Adrenal gland (tissue), 5 donors: ENCODE measurements at regions not wholly inside any gene's neighbourhood (a gene's known extent, or its start where the extent isn't known, plus 50 kb on each side); places are given as distances from the start of the nearest gene placed in this dataset.

ENCODE experiments used
- POLR2A ChIP-seq, 2 donors: fragments of 450-650 bp; IDR thresholded peaks; one replicate each; pipeline ENCODE4 v1.6.1; 2017; ENCODE audit warnings: antibody characterized with exemption in 2 of 2, mild to moderate bottlenecking in 2 of 2, moderate library complexity in 1 of 2
- TF ChIP-seq, protein P1 (sequence below), 6 experiments: fragments of 450-650 bp in 4 of 6; fragments of 200-600 bp in 2 of 6; sonication (generic) in 1 of 6; IDR thresholded peaks; 1 replicate in 5 of 6; 2 replicates in 1 of 6; pipeline versions ENCODE4 v1.5.1 to v1.8.0; 2016 to 2021; ENCODE audit warnings: antibody characterized with exemption in 6 of 6, mild to moderate bottlenecking in 2 of 6, moderate library complexity in 1 of 6
- donor health status: DM: no; HTN: no; CAD: no.

DNA sequence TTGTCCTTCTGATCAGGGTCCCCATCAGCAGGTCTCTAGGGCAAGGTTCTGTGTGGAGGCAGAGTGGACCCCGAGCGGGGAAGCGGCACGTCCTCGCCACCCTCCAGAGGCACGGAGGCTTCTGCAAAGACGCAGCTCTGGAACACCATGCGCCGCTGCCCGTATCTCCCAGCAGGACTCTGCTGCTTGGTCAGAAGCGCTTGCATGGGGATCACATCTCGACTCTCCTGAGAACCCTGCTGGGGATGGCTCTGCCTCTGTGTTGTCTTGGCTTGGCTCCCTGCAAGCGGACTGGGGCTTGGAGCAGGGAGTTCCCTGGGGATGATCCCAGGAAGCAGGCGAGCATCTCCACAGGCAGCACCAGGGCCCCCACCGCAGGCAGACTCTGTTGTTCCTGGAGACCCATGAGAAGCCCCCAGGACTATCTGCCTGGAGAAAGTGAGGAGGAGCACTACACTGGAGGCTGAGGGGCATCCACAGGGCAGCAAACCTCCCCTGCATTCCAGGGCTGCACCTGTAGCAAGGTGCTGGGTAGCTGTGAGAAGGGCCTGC, 520.5 kb downstream of the GLRX3 start:
- TF ChIP-seq, protein P1, sequence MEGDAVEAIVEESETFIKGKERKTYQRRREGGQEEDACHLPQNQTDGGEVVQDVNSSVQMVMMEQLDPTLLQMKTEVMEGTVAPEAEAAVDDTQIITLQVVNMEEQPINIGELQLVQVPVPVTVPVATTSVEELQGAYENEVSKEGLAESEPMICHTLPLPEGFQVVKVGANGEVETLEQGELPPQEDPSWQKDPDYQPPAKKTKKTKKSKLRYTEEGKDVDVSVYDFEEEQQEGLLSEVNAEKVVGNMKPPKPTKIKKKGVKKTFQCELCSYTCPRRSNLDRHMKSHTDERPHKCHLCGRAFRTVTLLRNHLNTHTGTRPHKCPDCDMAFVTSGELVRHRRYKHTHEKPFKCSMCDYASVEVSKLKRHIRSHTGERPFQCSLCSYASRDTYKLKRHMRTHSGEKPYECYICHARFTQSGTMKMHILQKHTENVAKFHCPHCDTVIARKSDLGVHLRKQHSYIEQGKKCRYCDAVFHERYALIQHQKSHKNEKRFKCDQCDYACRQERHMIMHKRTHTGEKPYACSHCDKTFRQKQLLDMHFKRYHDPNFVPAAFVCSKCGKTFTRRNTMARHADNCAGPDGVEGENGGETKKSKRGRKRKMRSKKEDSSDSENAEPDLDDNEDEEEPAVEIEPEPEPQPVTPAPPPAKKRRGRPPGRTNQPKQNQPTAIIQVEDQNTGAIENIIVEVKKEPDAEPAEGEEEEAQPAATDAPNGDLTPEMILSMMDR (IDR thresholded peaks at IDR 0.05): no peak
- TF ChIP-seq POLR2A (IDR thresholded peaks at IDR 0.05): no peak
